ENCODE measurements at regions not wholly inside any gene's neighbourhood (a gene's known extent, or its start where the extent isn't known, plus 50 kb on each side); places are given as distances from the start of the nearest gene placed in this dataset.

DNA sequence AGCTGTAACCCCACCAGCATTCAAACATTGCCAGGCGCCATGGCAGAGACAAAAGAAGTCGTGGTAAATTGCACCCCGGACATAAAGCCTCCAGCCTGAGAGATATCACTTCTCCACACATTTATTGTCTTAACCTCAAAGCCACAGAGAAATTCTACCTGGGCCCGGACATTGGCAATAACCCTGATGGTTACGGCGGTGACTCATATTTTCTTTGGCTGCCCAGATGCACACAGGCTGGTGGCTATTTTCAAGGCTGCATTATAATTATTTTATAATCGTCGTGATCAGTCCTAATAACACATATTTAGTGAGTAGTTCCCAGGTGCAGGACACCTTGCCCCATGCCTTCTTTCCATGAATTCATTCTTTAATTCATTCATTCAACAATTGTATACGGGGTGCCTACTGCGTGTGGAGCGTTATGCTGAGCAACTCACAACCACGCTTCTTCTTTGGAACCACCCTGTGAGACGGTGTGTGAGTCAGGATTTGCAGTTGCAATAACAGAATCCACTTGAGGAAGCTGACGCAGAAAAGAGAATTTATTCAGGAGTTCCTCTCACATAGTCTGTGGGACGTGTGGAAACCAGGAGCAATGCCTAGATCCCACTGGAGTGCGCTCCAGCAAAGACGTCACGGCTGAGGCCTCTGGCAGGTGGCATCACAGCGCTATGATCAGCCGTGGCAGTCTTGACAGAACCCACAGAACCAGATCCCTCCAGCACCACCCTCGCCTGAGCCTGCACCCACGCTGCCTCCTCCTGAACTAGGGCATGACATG, 245.7 kb downstream of the FOXL1 start:
- TF ChIP-seq, protein P1, sequence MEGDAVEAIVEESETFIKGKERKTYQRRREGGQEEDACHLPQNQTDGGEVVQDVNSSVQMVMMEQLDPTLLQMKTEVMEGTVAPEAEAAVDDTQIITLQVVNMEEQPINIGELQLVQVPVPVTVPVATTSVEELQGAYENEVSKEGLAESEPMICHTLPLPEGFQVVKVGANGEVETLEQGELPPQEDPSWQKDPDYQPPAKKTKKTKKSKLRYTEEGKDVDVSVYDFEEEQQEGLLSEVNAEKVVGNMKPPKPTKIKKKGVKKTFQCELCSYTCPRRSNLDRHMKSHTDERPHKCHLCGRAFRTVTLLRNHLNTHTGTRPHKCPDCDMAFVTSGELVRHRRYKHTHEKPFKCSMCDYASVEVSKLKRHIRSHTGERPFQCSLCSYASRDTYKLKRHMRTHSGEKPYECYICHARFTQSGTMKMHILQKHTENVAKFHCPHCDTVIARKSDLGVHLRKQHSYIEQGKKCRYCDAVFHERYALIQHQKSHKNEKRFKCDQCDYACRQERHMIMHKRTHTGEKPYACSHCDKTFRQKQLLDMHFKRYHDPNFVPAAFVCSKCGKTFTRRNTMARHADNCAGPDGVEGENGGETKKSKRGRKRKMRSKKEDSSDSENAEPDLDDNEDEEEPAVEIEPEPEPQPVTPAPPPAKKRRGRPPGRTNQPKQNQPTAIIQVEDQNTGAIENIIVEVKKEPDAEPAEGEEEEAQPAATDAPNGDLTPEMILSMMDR (IDR thresholded peaks at IDR 0.05; ENCODE audit: insufficient read depth, low read depth, low read length) = no peak
- TF ChIP-seq EZH2 (IDR thresholded peaks at IDR 0.05; ENCODE audit: insufficient read depth, low read length) = no peak

All from astrocyte (in vitro differentiated cells and primary cell).